ENCODE measurements at regions not wholly inside any gene's neighbourhood (a gene's known extent, or its start where the extent isn't known, plus 50 kb on each side); places are given as distances from the start of the nearest gene placed in this dataset.

GRCh38 chr6:113211170-113211569, 646.0 kb upstream of the MARCKS start:
- TF ChIP-seq CTCF (conservative IDR thresholded peaks at IDR 0.05) (no peak), ZFX (IDR thresholded peaks at IDR 0.05) (no peak)

Data from C4-2B (cell line).